Ishikawa (cell line): ENCODE measurements at regions not wholly inside any gene's neighbourhood (a gene's known extent, or its start where the extent isn't known, plus 50 kb on each side); places are given as distances from the start of the nearest gene placed in this dataset.

Experiments used
- CEBPB ChIP-seq: IDR thresholded peaks from 2 replicates; pipeline ENCODE4 v1.6.1; 2012
- CREB1 ChIP-seq: IDR thresholded peaks from 2 replicates; pipeline ENCODE4 v1.6.1; 2012; ENCODE audit warnings: low read depth
- EGR1 ChIP-seq: IDR thresholded peaks from 2 replicates; pipeline ENCODE4 v1.6.1; 2012
- EP300 ChIP-seq: IDR thresholded peaks from 2 replicates; pipeline ENCODE4 v1.6.1; 2012; ENCODE audit warnings: borderline replicate concordance
- FOXM1 ChIP-seq: IDR thresholded peaks from 2 replicates; pipeline ENCODE4 v1.6.1; 2012; ENCODE audit warnings: low read depth, borderline replicate concordance
- MAX ChIP-seq: IDR thresholded peaks from 2 replicates; pipeline ENCODE4 v1.6.1; 2012
- NFIC ChIP-seq: IDR thresholded peaks from 2 replicates; pipeline ENCODE4 v1.6.1; 2012
- RAD21 ChIP-seq: IDR thresholded peaks from 2 replicates; pipeline ENCODE4 v1.6.1; 2012; ENCODE audit warnings: low read depth
- TAF1 ChIP-seq: IDR thresholded peaks from 2 replicates; pipeline ENCODE4 v1.6.1; 2012; ENCODE audit warnings: low read depth, mild to moderate bottlenecking
- TCF12 ChIP-seq: IDR thresholded peaks from 2 replicates; pipeline ENCODE4 v1.6.1; 2012; ENCODE audit warnings: low read depth
- TEAD4 ChIP-seq: IDR thresholded peaks from 2 replicates; pipeline ENCODE4 v1.6.1; 2012
- YY1 ChIP-seq: IDR thresholded peaks from 2 replicates; pipeline ENCODE4 v1.6.1; 2012; ENCODE audit warnings: low read depth
- ZBTB7A ChIP-seq: IDR thresholded peaks from 2 replicates; pipeline ENCODE4 v1.6.1; 2012; ENCODE audit warnings: low read depth
- TF ChIP-seq, protein P1 (sequence below): IDR thresholded peaks from 2 replicates; pipeline ENCODE4 v1.6.1; 2012; ENCODE audit warnings: low read depth, mild to moderate bottlenecking
- TF ChIP-seq, protein P2 (sequence below): IDR thresholded peaks from 2 replicates; pipeline ENCODE4 v1.6.1; 2012

DNA sequence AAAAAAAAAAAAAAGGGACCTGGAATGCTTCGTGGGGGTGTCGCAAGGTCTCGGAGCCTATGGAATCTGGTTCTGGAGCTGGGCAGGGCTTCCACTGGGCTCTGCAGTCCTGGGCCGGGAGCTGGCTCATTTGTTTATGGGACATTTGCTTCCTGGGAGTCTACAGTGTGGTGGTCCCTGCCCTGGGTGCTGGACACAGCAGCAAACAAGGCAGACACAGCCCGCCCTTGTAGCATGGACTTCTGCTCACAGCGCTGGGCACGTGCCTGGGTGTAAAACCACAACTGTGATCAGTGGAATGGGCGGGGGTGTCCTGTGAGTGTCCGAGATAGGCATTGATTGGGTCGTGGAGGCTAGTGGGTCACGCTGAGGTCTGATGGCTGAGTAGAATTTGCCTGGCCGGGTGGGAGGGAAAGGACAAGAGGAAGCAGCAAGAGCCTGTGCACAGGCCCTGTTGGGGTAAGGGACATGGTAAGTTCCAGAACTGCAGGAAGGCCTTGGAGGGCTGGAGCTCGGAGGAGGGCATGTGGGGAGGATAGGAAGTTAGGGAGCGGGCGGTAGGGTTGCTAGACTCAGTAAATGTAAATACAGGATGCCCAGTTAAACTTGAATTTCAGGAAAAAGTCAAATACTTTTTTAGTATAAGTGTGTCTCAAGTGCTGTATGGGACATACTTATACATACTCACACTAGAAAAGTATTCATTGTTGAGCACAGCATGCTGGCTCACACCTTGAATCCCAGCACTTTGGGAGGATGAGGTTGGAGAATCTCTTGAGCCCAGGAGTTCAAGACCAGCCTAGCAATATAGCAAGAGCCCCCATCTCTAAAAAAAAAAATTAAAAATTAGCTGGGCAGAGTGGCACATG lies 61.3 kb upstream of the PMEPA1 start:
- TF ChIP-seq EP300, result no peak
- TF ChIP-seq, protein P1, sequence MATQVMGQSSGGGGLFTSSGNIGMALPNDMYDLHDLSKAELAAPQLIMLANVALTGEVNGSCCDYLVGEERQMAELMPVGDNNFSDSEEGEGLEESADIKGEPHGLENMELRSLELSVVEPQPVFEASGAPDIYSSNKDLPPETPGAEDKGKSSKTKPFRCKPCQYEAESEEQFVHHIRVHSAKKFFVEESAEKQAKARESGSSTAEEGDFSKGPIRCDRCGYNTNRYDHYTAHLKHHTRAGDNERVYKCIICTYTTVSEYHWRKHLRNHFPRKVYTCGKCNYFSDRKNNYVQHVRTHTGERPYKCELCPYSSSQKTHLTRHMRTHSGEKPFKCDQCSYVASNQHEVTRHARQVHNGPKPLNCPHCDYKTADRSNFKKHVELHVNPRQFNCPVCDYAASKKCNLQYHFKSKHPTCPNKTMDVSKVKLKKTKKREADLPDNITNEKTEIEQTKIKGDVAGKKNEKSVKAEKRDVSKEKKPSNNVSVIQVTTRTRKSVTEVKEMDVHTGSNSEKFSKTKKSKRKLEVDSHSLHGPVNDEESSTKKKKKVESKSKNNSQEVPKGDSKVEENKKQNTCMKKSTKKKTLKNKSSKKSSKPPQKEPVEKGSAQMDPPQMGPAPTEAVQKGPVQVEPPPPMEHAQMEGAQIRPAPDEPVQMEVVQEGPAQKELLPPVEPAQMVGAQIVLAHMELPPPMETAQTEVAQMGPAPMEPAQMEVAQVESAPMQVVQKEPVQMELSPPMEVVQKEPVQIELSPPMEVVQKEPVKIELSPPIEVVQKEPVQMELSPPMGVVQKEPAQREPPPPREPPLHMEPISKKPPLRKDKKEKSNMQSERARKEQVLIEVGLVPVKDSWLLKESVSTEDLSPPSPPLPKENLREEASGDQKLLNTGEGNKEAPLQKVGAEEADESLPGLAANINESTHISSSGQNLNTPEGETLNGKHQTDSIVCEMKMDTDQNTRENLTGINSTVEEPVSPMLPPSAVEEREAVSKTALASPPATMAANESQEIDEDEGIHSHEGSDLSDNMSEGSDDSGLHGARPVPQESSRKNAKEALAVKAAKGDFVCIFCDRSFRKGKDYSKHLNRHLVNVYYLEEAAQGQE, result no peak
- no peak for TF ChIP-seq TEAD4
- no peak for TF ChIP-seq NFIC
- no peak for TF ChIP-seq YY1
- TF ChIP-seq ZBTB7A, result no peak
- TF ChIP-seq EGR1, result no peak
- TF ChIP-seq, protein P2, sequence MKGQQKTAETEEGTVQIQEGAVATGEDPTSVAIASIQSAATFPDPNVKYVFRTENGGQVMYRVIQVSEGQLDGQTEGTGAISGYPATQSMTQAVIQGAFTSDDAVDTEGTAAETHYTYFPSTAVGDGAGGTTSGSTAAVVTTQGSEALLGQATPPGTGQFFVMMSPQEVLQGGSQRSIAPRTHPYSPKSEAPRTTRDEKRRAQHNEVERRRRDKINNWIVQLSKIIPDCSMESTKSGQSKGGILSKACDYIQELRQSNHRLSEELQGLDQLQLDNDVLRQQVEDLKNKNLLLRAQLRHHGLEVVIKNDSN, result no peak
- no peak for TF ChIP-seq MAX
- no peak for TF ChIP-seq TAF1
- TF ChIP-seq CEBPB, result no peak
- no peak for TF ChIP-seq TCF12
- TF ChIP-seq CREB1, result no peak
- no peak for TF ChIP-seq RAD21
- TF ChIP-seq FOXM1, result no peak

DNA sequence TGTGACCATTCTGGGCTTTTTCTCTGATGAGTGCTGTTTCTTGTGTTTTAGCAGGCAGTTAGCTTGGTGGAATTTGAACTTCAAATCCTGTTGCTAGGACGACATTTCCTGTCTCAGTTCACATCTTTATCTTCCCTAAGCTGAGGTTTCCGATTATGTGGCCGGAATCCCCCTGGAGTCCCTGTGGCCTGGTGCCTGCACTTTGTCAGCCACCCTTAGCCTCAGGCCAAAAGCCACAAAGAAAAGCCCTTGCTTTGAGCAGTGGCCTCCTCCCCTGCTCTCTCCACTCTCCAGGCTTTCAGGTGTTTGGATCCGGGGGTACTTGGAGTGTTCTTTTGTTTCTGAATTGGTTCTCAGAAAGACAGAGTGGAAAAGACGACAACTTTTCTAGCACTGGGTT lies 59.9 kb upstream of the PMEPA1 start:
- no peak for TF ChIP-seq TEAD4
- TF ChIP-seq TCF12, result no peak
- no peak for TF ChIP-seq TAF1
- no peak for TF ChIP-seq EP300
- no peak for TF ChIP-seq CREB1
- TF ChIP-seq ZBTB7A, result no peak
- TF ChIP-seq, protein P2, result no peak
- no peak for TF ChIP-seq EGR1
- TF ChIP-seq, protein P1, result no peak
- no peak for TF ChIP-seq RAD21
- no peak for TF ChIP-seq MAX
- no peak for TF ChIP-seq NFIC

DNA sequence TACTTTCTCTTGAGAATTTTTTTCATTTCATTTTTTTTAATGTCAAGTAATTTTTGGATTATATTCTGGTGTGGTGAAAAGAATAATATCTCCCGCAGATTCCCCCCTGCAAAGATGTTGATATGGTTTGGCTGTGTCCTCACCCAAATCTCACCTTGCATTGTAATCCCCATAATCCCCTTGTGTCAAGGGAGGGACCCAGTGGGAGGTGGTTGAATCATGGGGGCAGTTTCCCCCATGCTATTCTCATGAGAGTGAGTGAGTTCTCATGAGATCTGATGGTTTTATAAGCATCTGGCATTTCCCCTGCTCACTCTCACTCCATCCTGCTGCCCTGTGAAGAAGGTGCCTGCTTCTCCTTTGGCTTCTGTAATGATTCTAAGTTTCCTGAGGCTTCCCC lies 58.7 kb upstream of the PMEPA1 start:
- TF ChIP-seq NFIC (no peak), EP300 (no peak), TCF12 (no peak), CEBPB (no peak), CREB1 (no peak), MAX (no peak), TAF1 (no peak), RAD21 (no peak), EGR1 (no peak), YY1 (no peak), FOXM1 (no peak), TEAD4 (no peak)
- TF ChIP-seq, protein P2, result no peak
- TF ChIP-seq, protein P1, result no peak

GRCh38 chr20:57767441-57767840 lies 57.6 kb upstream of the PMEPA1 start:
- no peak for TF ChIP-seq YY1
- TF ChIP-seq EGR1, result no peak
- TF ChIP-seq, protein P1, result no peak
- TF ChIP-seq MAX, result no peak
- no peak for TF ChIP-seq ZBTB7A
- no peak for TF ChIP-seq CREB1
- no peak for TF ChIP-seq FOXM1
- no peak for TF ChIP-seq TEAD4
